BE2C (cell line): ENCODE measurements at regions not wholly inside any gene's neighbourhood (a gene's known extent, or its start where the extent isn't known, plus 50 kb on each side); places are given as distances from the start of the nearest gene placed in this dataset.

Experiments used
- DNase-seq: peaks from one replicate; pipeline ENCODE4 v3.0.0-alpha.2; 2020
- H3K27me3 ChIP-seq: fragments of 250-450 bp; sonication (Bioruptor Pico); 2 replicates; pipeline ENCODE4 v1.5.1; 2020; ENCODE audit warnings: mild to moderate bottlenecking
- H3K36me3 ChIP-seq: fragments of 250-450 bp; sonication (Bioruptor Pico); 2 replicates; pipeline ENCODE4 v1.5.1; 2020; ENCODE audit warnings: mild to moderate bottlenecking
- H3K4me1 ChIP-seq: fragments of 250-450 bp; sonication (Bioruptor Pico); 2 replicates; pipeline ENCODE4 v1.5.1; 2020
- H3K4me3 ChIP-seq: 2 replicates; pipeline ENCODE4 v1.5.1; 2011; ENCODE audit warnings: low read depth, low read length
- H3K9me3 ChIP-seq: fragments of 250-450 bp; sonication (Bioruptor Pico); 2 replicates; pipeline ENCODE4 v1.5.1; 2020
- CTCF ChIP-seq: IDR thresholded peaks from 2 replicates; pipeline ENCODE4 v1.5.1; 2012; ENCODE audit warnings: mild to moderate bottlenecking, low read depth, low read length

GRCh38 chr2:42895134-42895790 lies 102.9 kb upstream of the HAAO start:
- no peak for TF ChIP-seq CTCF

GRCh38 chr2:42893047-42893758 lies 100.8 kb upstream of the HAAO start:
- Histone ChIP-seq H3K4me3 (no peak overlapping the region), H3K9me3 (no peaks in the 10 kb centered on the region), H3K27me3 (no peaks in the 10 kb centered on the region), H3K4me1 (no peaks in the 10 kb centered on the region; the same call in none of the 2 replicates), H3K36me3 (no peaks in the 10 kb centered on the region)
- no peak for TF ChIP-seq CTCF
- DNase-seq: no peak

More at GRCh38 chr2:42895134-42895790, 102.9 kb upstream of the HAAO start:
- DNase-seq: no peak
- no peaks in the 10 kb centered on the region for H3K27me3 ChIP-seq
- H3K36me3 ChIP-seq: no peaks in the 10 kb centered on the region
- no peaks in the 10 kb centered on the region; the same call in none of the 2 replicates for H3K4me1 ChIP-seq
- H3K4me3 ChIP-seq: no peak overlapping the region
- no peaks in the 10 kb centered on the region for H3K9me3 ChIP-seq

GRCh38 chr2:42890791-42891355 lies 98.5 kb upstream of the HAAO start:
- H3K27me3 ChIP-seq: no peaks in the 10 kb centered on the region
- H3K36me3 ChIP-seq: no peaks in the 10 kb centered on the region
- H3K9me3 ChIP-seq: no peaks in the 10 kb centered on the region
- H3K4me3 ChIP-seq: no peak overlapping the region
- no peaks in the 10 kb centered on the region for H3K4me1 ChIP-seq
- TF ChIP-seq CTCF: no peak
- no peak for DNase-seq

GRCh38 chr2:42888321-42889245 lies 96.2 kb upstream of the HAAO start:
- TF ChIP-seq CTCF: no peak
- Histone ChIP-seq H3K27me3 (no peaks in the 10 kb centered on the region), H3K4me1 (no peaks in the 10 kb centered on the region), H3K4me3 (no peak overlapping the region), H3K9me3 (no peaks in the 10 kb centered on the region), H3K36me3 (no peaks in the 10 kb centered on the region)
- no peak for DNase-seq

- no peaks in the 10 kb centered on the region for H3K9me3 ChIP-seq
- no peak for TF ChIP-seq CTCF
- H3K27me3 ChIP-seq: no peaks in the 10 kb centered on the region
- H3K36me3 ChIP-seq: no peaks in the 10 kb centered on the region
- no peak for DNase-seq
- H3K4me1 ChIP-seq: peaks cover under 1% of the 10 kb centered on the region; the same call in 1 of the 2 replicates
- H3K4me3 ChIP-seq: no peak overlapping the region
Measured at GRCh38 chr2:42886921-42887320, 94.5 kb upstream of the HAAO start.
